NCI-H2107 treated with DMSO at 0.1 percent for 48 hours (cell line): ENCODE measurements at regions not wholly inside any gene's neighbourhood (a gene's known extent, or its start where the extent isn't known, plus 50 kb on each side); places are given as distances from the start of the nearest gene placed in this dataset.
A peak's percentile ranks its signal among the peaks of the same experiment; 100 is the strongest.

Experiments
- DNase-seq: peaks from one replicate; lab custom pipeline; 2025; ENCODE audit not compliant: unreplicated experiment; lab: John Stamatoyannopoulos, UW

- no peak for DNase-seq
These were observed 732.4 kb downstream of the MATN1 start for GRCh38 chr1:29991025-29991424.

GRCh38 chr1:29990304-29990703, 733.1 kb downstream of the MATN1 start:
- DNase-seq = no peak

- no peak for DNase-seq
These were observed 736.4 kb downstream of the MATN1 start for GRCh38 chr1:29986986-29987385.

- no peak for DNase-seq
These were observed 737.8 kb downstream of the MATN1 start for GRCh38 chr1:29985606-29985945.

GRCh38 chr1:29984862-29985605, 738.4 kb downstream of the MATN1 start:
- DNase-seq = no peak

- DNase-seq = peak; percentile 52
These were observed 739.1 kb downstream of the MATN1 start for GRCh38 chr1:29984166-29984861.

- no peak for DNase-seq
These were observed 740.1 kb downstream of the MATN1 start for GRCh38 chr1:29983321-29983720.

GRCh38 chr1:29981586-29982239, 741.7 kb downstream of the MATN1 start:
- no peak for DNase-seq

- DNase-seq = no peak
These were observed 741.2 kb downstream of the PTPRU start for GRCh38 chr1:29977550-29977949.

- no peak for DNase-seq
These were observed 738.8 kb downstream of the PTPRU start for GRCh38 chr1:29975036-29975694.

- no peak for DNase-seq
These were observed 738.0 kb downstream of the PTPRU start for GRCh38 chr1:29974316-29974724.

GRCh38 chr1:29973406-29973805, 737.1 kb downstream of the PTPRU start:
- DNase-seq = no peak

GRCh38 chr1:29972421-29973053, 736.2 kb downstream of the PTPRU start:
- no peak for DNase-seq

GRCh38 chr1:29971703-29972102, 735.4 kb downstream of the PTPRU start:
- DNase-seq = no peak

GRCh38 chr1:29970747-29971325, 734.5 kb downstream of the PTPRU start:
- DNase-seq = no peak

GRCh38 chr1:29969576-29969975, 733.3 kb downstream of the PTPRU start:
- no peak for DNase-seq

GRCh38 chr1:29967261-29967660, 730.9 kb downstream of the PTPRU start:
- no peak for DNase-seq

GRCh38 chr1:29966526-29967045, 730.3 kb downstream of the PTPRU start:
- DNase-seq = no peak

- DNase-seq = peak; percentile 79
These were observed 728.6 kb downstream of the PTPRU start for GRCh38 chr1:29964718-29965533.

- no peak for DNase-seq
These were observed 727.6 kb downstream of the PTPRU start for GRCh38 chr1:29963946-29964345.
